SU-DHL-6 (cell line): ENCODE measurements at regions not wholly inside any gene's neighbourhood (a gene's known extent, or its start where the extent isn't known, plus 50 kb on each side); places are given as distances from the start of the nearest gene placed in this dataset.

ENCODE experiments used
- H2AFZ ChIP-seq: fragments of 200-600 bp; sonication (generic); 2 replicates; pipeline ENCODE4 v1.6.1; 2014; ENCODE audit warnings: low read depth, mild to moderate bottlenecking, moderate library complexity, mixed read lengths, antibody characterized with exemption, low read length; ENCODE audit not compliant: severe bottlenecking
- H3F3A ChIP-seq: fragments of 200-600 bp; shearing (Covaris generic); 2 replicates; pipeline ENCODE4 v1.6.0; 2016; ENCODE audit warnings: antibody characterized with exemption, mild to moderate bottlenecking; ENCODE audit not compliant: insufficient read depth
- H3K27ac ChIP-seq: fragments of 200-600 bp; sonication (generic); 2 replicates; pipeline ENCODE4 v1.5.1; 2016; ENCODE audit warnings: low read depth, mild to moderate bottlenecking, low read length, moderate library complexity, mixed read lengths
- H3K27me3 ChIP-seq: fragments of 200-600 bp; sonication (generic), shearing (Covaris generic); 2 replicates; pipeline ENCODE4 v1.6.0; 2014; ENCODE audit warnings: mild to moderate bottlenecking, low read length
- H3K36me3 ChIP-seq: fragments of 200-600 bp; sonication (generic); 2 replicates; pipeline ENCODE4 v1.6.1; 2014; ENCODE audit warnings: mild to moderate bottlenecking, low read length, mixed read lengths
- H3K4me2 ChIP-seq: fragments of 300-600, 200-600 bp; shearing (Covaris generic), sonication (generic); 2 replicates; pipeline ENCODE4 v1.6.0; 2014; ENCODE audit warnings: low read length, low read depth, mild to moderate bottlenecking; ENCODE audit not compliant: poor library complexity, severe bottlenecking
- H3K4me3 ChIP-seq: fragments of 200-600 bp; sonication (generic); 2 replicates; pipeline ENCODE4 v1.5.1; 2014; ENCODE audit warnings: antibody characterized with exemption, low read length, mild to moderate bottlenecking, mixed read lengths; ENCODE audit not compliant: insufficient read depth, poor library complexity, severe bottlenecking
- H3K79me2 ChIP-seq: fragments of 200-600 bp; sonication (generic); 2 replicates; pipeline ENCODE4 v1.6.1; 2014; ENCODE audit warnings: mild to moderate bottlenecking, low read length, moderate library complexity; ENCODE audit not compliant: insufficient read depth
- H3K9ac ChIP-seq: fragments of 200-600 bp; sonication (generic); 2 replicates; pipeline ENCODE4 v1.7.0; 2014; ENCODE audit warnings: mild to moderate bottlenecking, low read length
- H3K9me2 ChIP-seq: fragments of 200-600 bp; sonication (generic); replicated peaks from 2 replicates; pipeline ENCODE4 v1.6.1; 2014; ENCODE audit warnings: low read length; ENCODE audit not compliant: insufficient read depth
- H3K9me3 ChIP-seq: fragments of 200-600 bp; sonication (generic); 2 replicates; pipeline ENCODE4 v1.6.1; 2014; ENCODE audit warnings: low read length, mixed read lengths; ENCODE audit not compliant: insufficient read depth
- H4K20me1 ChIP-seq: fragments of 200-600 bp; sonication (generic); 2 replicates; pipeline ENCODE4 v1.6.1; 2014; ENCODE audit warnings: low read depth, mild to moderate bottlenecking, antibody characterized with exemption, low read length, moderate library complexity, mixed read lengths
- CTCF ChIP-seq: fragments of 200-600 bp; sonication (generic); IDR thresholded peaks from one replicate; pipeline ENCODE4 v1.5.1; 2017; ENCODE audit warnings: antibody characterized with exemption, mild to moderate bottlenecking, low read length, moderate library complexity; ENCODE audit not compliant: insufficient read depth, poor library complexity, severe bottlenecking
- EZH2phosphoT487 ChIP-seq: fragments of 200-600 bp; sonication (generic), shearing (Covaris generic); conservative IDR thresholded peaks from 2 replicates; pipeline ENCODE4 v1.6.1; 2018; ENCODE audit warnings: mild to moderate bottlenecking, antibody characterized with exemption, low read length, moderate library complexity, mixed read lengths

- no peak for TF ChIP-seq EZH2phosphoT487
- TF ChIP-seq CTCF: no peak
- no peak overlapping the region for H3K4me2 ChIP-seq
- H4K20me1 ChIP-seq: no peaks in the 10 kb centered on the region
- H3K79me2 ChIP-seq: no peaks in the 10 kb centered on the region
- 0 out of 2 replicates have a peak, but pooled peaks cover 11% of the 10 kb centered on the region for H3K9me3 ChIP-seq
- no peaks in the 10 kb centered on the region for H3K9me2 ChIP-seq
- H3K27ac ChIP-seq: no peak overlapping the region
- no peak overlapping the region for H3K4me3 ChIP-seq
- no peaks in the 10 kb centered on the region for H3K36me3 ChIP-seq
- no peaks in the 10 kb centered on the region for H3F3A ChIP-seq
- no peak overlapping the region for H3K9ac ChIP-seq
- no peaks in the 10 kb centered on the region for H3K27me3 ChIP-seq
- no peak overlapping the region for H2AFZ ChIP-seq
Observed at GRCh38 chr2:41502752-41503151, 545.1 kb upstream of the PKDCC start.

- H3K4me3 ChIP-seq: no peak overlapping the region
- H3K27ac ChIP-seq: no peak overlapping the region
- H3F3A ChIP-seq: no peaks in the 10 kb centered on the region
- H3K36me3 ChIP-seq: no peaks in the 10 kb centered on the region
- no peak overlapping the region for H3K4me2 ChIP-seq
- TF ChIP-seq CTCF (no peak), EZH2phosphoT487 (no peak)
- H4K20me1 ChIP-seq: no peaks in the 10 kb centered on the region
- H3K9me2 ChIP-seq: no peaks in the 10 kb centered on the region
- no peak overlapping the region for H2AFZ ChIP-seq
- no peak overlapping the region for H3K9ac ChIP-seq
- no peaks in the 10 kb centered on the region for H3K27me3 ChIP-seq
- no peaks in the 10 kb centered on the region for H3K79me2 ChIP-seq
- 0 out of 2 replicates have a peak, but pooled peaks cover 11% of the 10 kb centered on the region for H3K9me3 ChIP-seq
Observed at GRCh38 chr2:41504532-41504931, 543.3 kb upstream of the PKDCC start.

- TF ChIP-seq CTCF (no peak), EZH2phosphoT487 (no peak)
- H3K36me3 ChIP-seq: no peaks in the 10 kb centered on the region
- no peak overlapping the region for H3K4me2 ChIP-seq
- H3K4me3 ChIP-seq: no peak overlapping the region
- no peak overlapping the region for H3K27ac ChIP-seq
- no peaks in the 10 kb centered on the region for H3F3A ChIP-seq
- H3K9me2 ChIP-seq: no peaks in the 10 kb centered on the region
- no peak overlapping the region for H2AFZ ChIP-seq
- no peaks in the 10 kb centered on the region for H3K79me2 ChIP-seq
- H3K27me3 ChIP-seq: no peaks in the 10 kb centered on the region
- no peaks in the 10 kb centered on the region for H3K9me3 ChIP-seq
- H3K9ac ChIP-seq: no peak overlapping the region
- H4K20me1 ChIP-seq: no peaks in the 10 kb centered on the region
Observed at GRCh38 chr2:41510108-41510507, 537.7 kb upstream of the PKDCC start.

GRCh38 chr2:41521211-41521610, 526.6 kb upstream of the PKDCC start:
- no peak overlapping the region for H3K27ac ChIP-seq
- H3K4me2 ChIP-seq: no peak overlapping the region
- no peaks in the 10 kb centered on the region for H3K9me3 ChIP-seq
- no peak overlapping the region for H3K4me3 ChIP-seq
- no peaks in the 10 kb centered on the region for H3K79me2 ChIP-seq
- no peak overlapping the region for H2AFZ ChIP-seq
- no peak overlapping the region for H3K9ac ChIP-seq
- H3K36me3 ChIP-seq: no peaks in the 10 kb centered on the region
- no peaks in the 10 kb centered on the region for H3K27me3 ChIP-seq
- TF ChIP-seq EZH2phosphoT487: no peak
- TF ChIP-seq CTCF: no peak
- H4K20me1 ChIP-seq: no peaks in the 10 kb centered on the region
- H3K9me2 ChIP-seq: no peaks in the 10 kb centered on the region
- H3F3A ChIP-seq: no peaks in the 10 kb centered on the region
